ENCODE measurements at regions not wholly inside any gene's neighbourhood (a gene's known extent, or its start where the extent isn't known, plus 50 kb on each side); places are given as distances from the start of the nearest gene placed in this dataset.

DNA sequence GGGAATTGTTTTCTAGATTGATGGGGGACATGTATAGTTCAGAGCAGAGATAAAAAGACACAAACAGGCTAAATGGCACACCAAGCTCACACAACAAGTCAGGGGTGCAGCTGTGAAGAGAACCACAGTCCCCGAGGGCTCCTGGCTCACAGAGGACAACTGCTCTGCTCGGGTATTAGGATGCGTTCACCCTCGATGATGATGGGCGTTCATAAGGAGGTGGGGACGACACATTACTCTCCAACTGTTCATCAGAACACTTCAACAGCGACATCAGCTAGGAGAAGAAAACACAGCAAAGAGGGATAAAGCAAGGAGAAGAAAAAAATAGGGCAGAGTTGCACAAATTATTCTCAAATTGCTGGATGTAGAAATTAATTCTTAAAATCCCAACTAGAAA lies 174.8 kb upstream of the RREB1 start:
- no peak for TF ChIP-seq POLR2A (IDR thresholded peaks at IDR 0.05; ENCODE audit: low read depth, low read length)
- TF ChIP-seq POLR2AphosphoS5 (IDR thresholded peaks at IDR 0.05; ENCODE audit: low read depth, low read length) = no peak

Measured in GM12892 (cell line).